Body of pancreas (tissue), 4 donors: ENCODE measurements at regions not wholly inside any gene's neighbourhood (a gene's known extent, or its start where the extent isn't known, plus 50 kb on each side); places are given as distances from the start of the nearest gene placed in this dataset.

Experiments
- ATAC-seq: fragments of 150-250 bp; one replicate; pipeline ENCODE4 v1.9.1; 2016
- DNase-seq, 4 donors: peaks; one replicate each; pipeline ENCODE4 v3.0.0-alpha.2; 2019
- H3K27ac ChIP-seq, 4 donors: fragments of 200-600 bp; sonication (generic); 1 replicate in 3 of 4; 2 replicates in 1 of 4; pipeline versions ENCODE4 v1.5.1 to v1.6.1; 2016 to 2019; ENCODE audit warnings: mild to moderate bottlenecking in 1 of 4, mixed read lengths in 1 of 4, moderate library complexity in 1 of 4
- H3K27me3 ChIP-seq, 2 donors: fragments of 200-600 bp; sonication (generic); one replicate each; pipeline ENCODE4 v1.6.0; 2016; ENCODE audit warnings: mild to moderate bottlenecking in 1 of 2
- H3K36me3 ChIP-seq, 2 donors: fragments of 200-600 bp; sonication (generic); replicated peaks in 1 of 2; 2 replicates each; pipeline ENCODE4 v1.5.1; 2016; ENCODE audit warnings: low read depth in 2 of 2; ENCODE audit not compliant: insufficient read depth in 1 of 2
- H3K4me1 ChIP-seq: fragments of 200-600 bp; sonication (generic); one replicate; pipeline ENCODE4 v1.6.0; 2016
- H3K4me3 ChIP-seq, 2 donors: fragments of 200-600 bp; sonication (generic); 1 replicate in 1 of 2; 2 replicates in 1 of 2; pipeline ENCODE4 v1.5.1; 2016 to 2019
- H3K9me3 ChIP-seq, 3 donors: fragments of 200-600 bp; sonication (generic); 1 replicate in 2 of 3; 2 replicates in 1 of 3; pipeline ENCODE4 v1.5.1; 2016
- POLR2A ChIP-seq, 3 donors: fragments of 450-650 bp; IDR thresholded peaks; one replicate each; pipeline ENCODE4 v1.6.1; 2016; ENCODE audit warnings: antibody characterized with exemption in 3 of 3, mild to moderate bottlenecking in 2 of 3
- WGBS, 2 donors: methylation state at CpG; one replicate each; pipeline ENCODE4 v1.1.5; 2017; 5-methylcytosine and 5-hydroxymethylcytosine counted together
- intact Hi-C: fragments of 100-400 bp; cut with DNase I; formaldehyde crosslinking; loops from one replicate; pipeline ENCODE4 v1.15.1; 2023
- TF ChIP-seq, protein P1 (sequence below), 7 experiments: fragments of 450-650 bp in 4 of 7; fragments of 200-600 bp in 3 of 7; sonication (generic) in 3 of 7; IDR thresholded peaks; one replicate each; pipeline ENCODE4 v1.5.1; 2016 to 2019; ENCODE audit warnings: antibody characterized with exemption in 7 of 7

DNA sequence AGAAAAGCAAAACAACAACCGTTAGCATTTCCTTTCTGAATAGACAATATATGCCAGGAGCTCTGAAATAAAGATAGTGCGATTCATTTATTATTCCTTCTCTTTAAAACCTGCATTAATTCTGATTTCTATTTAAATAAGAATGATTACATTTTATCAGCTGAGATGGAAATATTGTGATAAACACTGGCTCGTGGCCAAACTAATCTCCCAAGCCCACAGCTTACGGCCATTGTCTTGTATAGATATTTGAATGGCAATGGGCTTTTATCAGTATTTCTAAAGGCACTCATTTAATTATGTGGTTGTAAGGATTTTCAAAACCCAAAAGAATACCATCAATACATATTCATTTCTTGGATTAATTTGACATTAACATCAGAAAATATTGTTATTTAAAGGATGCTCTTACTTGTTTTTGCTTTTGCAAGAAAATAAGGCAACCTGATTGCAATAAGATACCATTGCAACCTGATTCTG lies 123.7 kb upstream of the IRX5 start:
- ATAC-seq, result no peak
- WGBS, 2 donors, result 75 to 77% methylated on average over 4 of the region's 4 CpGs
- Histone ChIP-seq H3K4me3 (no peak overlapping the region), H3K36me3 (no peaks in the 10 kb centered on the region), H3K4me1 (no peaks in the 10 kb centered on the region), H3K27ac (no peak overlapping the region), H3K9me3 (no peaks in the 10 kb centered on the region), H3K27me3 (no peaks in the 10 kb centered on the region)
- intact Hi-C loops, result no loop called here
- TF ChIP-seq POLR2A (IDR thresholded peaks at IDR 0.05), result no peak
- TF ChIP-seq, protein P1, sequence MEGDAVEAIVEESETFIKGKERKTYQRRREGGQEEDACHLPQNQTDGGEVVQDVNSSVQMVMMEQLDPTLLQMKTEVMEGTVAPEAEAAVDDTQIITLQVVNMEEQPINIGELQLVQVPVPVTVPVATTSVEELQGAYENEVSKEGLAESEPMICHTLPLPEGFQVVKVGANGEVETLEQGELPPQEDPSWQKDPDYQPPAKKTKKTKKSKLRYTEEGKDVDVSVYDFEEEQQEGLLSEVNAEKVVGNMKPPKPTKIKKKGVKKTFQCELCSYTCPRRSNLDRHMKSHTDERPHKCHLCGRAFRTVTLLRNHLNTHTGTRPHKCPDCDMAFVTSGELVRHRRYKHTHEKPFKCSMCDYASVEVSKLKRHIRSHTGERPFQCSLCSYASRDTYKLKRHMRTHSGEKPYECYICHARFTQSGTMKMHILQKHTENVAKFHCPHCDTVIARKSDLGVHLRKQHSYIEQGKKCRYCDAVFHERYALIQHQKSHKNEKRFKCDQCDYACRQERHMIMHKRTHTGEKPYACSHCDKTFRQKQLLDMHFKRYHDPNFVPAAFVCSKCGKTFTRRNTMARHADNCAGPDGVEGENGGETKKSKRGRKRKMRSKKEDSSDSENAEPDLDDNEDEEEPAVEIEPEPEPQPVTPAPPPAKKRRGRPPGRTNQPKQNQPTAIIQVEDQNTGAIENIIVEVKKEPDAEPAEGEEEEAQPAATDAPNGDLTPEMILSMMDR (IDR thresholded peaks at IDR 0.05), result no peak
- DNase-seq, result no peak

DNA sequence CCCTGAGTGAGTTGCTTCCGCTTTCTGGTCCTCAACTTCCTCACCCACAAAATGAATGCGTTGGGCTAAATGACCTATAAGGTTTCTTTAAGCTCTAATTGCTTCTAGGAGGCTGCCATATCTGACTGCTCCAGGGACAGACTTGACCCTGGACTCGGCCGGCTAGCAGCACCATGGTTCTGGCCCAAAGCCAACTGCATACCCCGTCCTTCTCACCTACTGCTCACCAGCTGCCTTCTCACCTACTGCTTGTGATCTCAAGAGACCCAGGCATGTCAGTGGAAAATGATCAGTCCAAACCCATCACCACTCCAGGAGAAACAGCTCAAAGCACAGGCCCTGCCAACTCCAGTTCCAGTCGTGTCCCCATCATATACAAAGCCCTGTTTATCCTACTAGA lies 124.3 kb upstream of the IRX5 start:
- DNase-seq (no peak), ATAC-seq (no peak)
- Histone ChIP-seq H3K4me3 (no peak overlapping the region), H3K27ac (no peak overlapping the region), H3K36me3 (no peaks in the 10 kb centered on the region), H3K9me3 (no peaks in the 10 kb centered on the region), H3K27me3 (no peaks in the 10 kb centered on the region), H3K4me1 (no peaks in the 10 kb centered on the region)
- 67 to 74% methylated on average over 6 of the region's 6 CpGs for WGBS, 2 donors
- intact Hi-C loops, result no loop called here
- no peak for TF ChIP-seq POLR2A (IDR thresholded peaks at IDR 0.05)
- TF ChIP-seq, protein P1 (IDR thresholded peaks at IDR 0.05), result no peak

DNA sequence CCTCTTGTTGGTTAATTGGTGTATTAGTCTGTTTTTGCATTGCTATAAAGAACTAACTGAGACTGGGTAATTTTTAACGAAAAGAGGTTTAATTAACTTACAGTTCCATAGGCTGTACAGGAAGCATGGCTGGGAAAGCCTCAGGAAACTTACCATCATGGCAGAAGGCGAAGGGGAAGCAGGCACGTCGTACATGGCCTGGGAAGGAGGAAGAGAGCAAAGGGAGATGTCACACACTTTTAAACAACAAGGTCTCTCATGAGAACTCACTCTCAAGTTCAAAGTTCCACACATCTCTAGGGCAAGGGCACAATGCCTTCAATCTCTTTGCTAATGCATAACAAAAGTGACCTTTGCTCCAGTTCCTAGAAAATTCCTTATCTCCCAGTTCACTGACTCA lies 125.0 kb upstream of the IRX5 start:
- ATAC-seq (no peak), DNase-seq (no peak)
- intact Hi-C loops, result no loop called here
- H3K36me3 ChIP-seq, result no peaks in the 10 kb centered on the region
- no peak overlapping the region for H3K4me3 ChIP-seq
- WGBS, 2 donors, result 70 to 82% methylated on average over 4 of the region's 4 CpGs
- TF ChIP-seq POLR2A (IDR thresholded peaks at IDR 0.05), result no peak
- H3K27ac ChIP-seq, result no peak overlapping the region
- H3K4me1 ChIP-seq, result no peaks in the 10 kb centered on the region
- H3K27me3 ChIP-seq, result no peaks in the 10 kb centered on the region
- no peaks in the 10 kb centered on the region for H3K9me3 ChIP-seq

DNA sequence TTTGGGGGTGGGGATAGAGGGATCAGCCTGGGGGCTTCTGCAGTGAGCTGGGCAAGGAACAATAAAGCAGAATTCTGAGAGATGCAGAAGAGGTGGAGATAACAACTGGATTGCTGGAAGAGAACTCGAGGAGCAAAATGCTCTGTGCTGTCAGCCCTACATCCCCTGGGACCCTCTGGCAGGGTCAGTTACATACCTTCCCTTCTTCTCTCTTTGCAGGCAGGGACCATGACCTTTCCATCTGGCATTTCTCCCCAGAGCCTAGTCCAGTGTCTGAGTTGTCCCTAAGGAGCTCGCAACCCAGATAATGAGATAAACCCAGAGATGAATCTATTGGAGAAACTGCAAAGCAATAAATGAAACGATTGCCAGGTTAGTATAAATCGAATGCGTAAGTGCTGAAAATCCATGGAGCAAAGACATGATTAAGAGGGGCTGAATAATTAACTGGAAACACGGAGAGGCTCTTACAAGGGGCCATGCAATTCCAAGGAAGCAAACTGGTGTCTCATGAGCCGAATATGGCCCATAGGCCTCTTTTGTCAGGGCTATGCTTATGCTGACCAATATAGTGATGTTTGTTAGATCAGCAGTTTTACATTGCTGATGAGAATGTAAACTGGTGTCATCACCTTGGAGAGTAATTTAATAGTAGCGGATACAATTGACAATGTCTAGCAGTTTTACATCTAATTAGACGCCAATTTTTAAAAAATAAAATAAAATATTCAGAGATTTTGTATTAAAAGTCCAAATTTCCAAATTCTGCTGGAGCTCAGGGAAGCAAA lies 129.4 kb upstream of the IRX5 start:
- DNase-seq, result no peak
- H3K27me3 ChIP-seq, result no peaks in the 10 kb centered on the region
- intact Hi-C loops, result no loop called here
- no peaks in the 10 kb centered on the region for H3K9me3 ChIP-seq
- H3K36me3 ChIP-seq, result no peaks in the 10 kb centered on the region
- 84 to 86% methylated on average over 9 of the region's 9 CpGs for WGBS, 2 donors
- no peak overlapping the region for H3K27ac ChIP-seq
- no peak for ATAC-seq
- no peak for TF ChIP-seq POLR2A (IDR thresholded peaks at IDR 0.05)
- TF ChIP-seq, protein P1 (IDR thresholded peaks at IDR 0.05), result no peak
- no peak overlapping the region for H3K4me3 ChIP-seq
- H3K4me1 ChIP-seq, result no peaks in the 10 kb centered on the region

DNA sequence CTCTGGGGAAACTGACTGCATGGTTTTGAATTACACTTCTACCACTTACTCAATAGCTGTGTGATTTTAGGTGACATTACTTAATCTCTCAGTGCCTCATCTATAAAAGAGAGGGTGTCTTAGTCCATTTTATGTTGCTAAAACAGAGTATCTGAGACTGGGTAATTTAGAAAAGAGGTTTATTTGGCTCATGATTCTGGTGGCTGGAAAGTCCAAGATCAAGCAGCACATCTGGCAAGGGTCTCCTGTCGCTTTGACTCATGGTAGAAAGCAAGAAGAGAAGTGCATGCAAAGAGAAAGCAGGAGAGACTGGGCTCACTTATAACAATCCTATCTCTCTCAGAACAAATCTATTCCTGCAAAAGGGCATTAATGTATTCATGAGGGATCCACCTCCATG lies 132.4 kb upstream of the IRX5 start:
- Histone ChIP-seq H3K4me3 (no peak overlapping the region), H3K27me3 (no peaks in the 10 kb centered on the region), H3K27ac (no peak overlapping the region), H3K36me3 (no peaks in the 10 kb centered on the region), H3K4me1 (no peaks in the 10 kb centered on the region), H3K9me3 (no peaks in the 10 kb centered on the region)
- no peak for ATAC-seq
- WGBS, 2 donors, result 74 to 77% methylated on average over 1 of the region's 1 CpG
- TF ChIP-seq, protein P1 (IDR thresholded peaks at IDR 0.05), result no peak
- TF ChIP-seq POLR2A (IDR thresholded peaks at IDR 0.05), result no peak
- no peak for DNase-seq
- intact Hi-C loops, result no loop called here
